K562 (cell line): ENCODE measurements at regions not wholly inside any gene's neighbourhood (a gene's known extent, or its start where the extent isn't known, plus 50 kb on each side); places are given as distances from the start of the nearest gene placed in this dataset.

ENCODE experiments used
- ATAC-seq: fragments of 200-7000 bp; cut with Tn5 transposase; 3 replicates; pipeline ENCODE4 v1.9.1; 2020; ENCODE audit warnings: moderate library complexity
- BruUV-seq: library from RNA; stranded (reverse); fragments of 400-500 nt; replicated peaks from 2 replicates; lab custom pipeline; 2021; lab: Mats Ljungman, UMichigan
- CTCF ChIA-PET: fragments of 300-600 bp; formaldehyde crosslinking; extraction: SDS; loops from one replicate; lab custom pipeline; 2021; ENCODE audit warnings: low intra/inter-chr PET ratio; lab: Yijun Ruan, JAX
- POLR2A ChIA-PET: fragments of 300-600, 350-650 bp; sonication (Branson Sonifier 250); formaldehyde crosslinking; extraction: SDS; loops from one replicate; lab custom pipeline; 2021; ENCODE audit warnings: antibody characterized with exemption, inconsistent platforms; lab: Yijun Ruan, JAX
- DNase-seq, 4 experiments: peaks; one replicate each; pipeline versions ENCODE4 v3.0.0 to v3.0.0-alpha.2; 2011 to 2018; ENCODE audit warnings: low spot score in 3 of 4, mixed read lengths in 3 of 4; ENCODE audit errors: extremely low read depth in 1 of 4
- FAIRE-seq: peaks from 2 replicates; lab custom pipeline; 2011; peaks lifted over from hg19 to GRCh38; lab: Jason Lieb, UNC
- H2AFZ ChIP-seq: 2 replicates; pipeline ENCODE4 v1.6.0; 2011; ENCODE audit warnings: low read depth, low read length, control low read depth, inconsistent platforms
- H3K27ac ChIP-seq: fragments of 200-600 bp; 3 replicates; pipeline ENCODE4 v1.8.0; 2011; ENCODE audit warnings: low read depth, mild to moderate bottlenecking, control low read depth, inconsistent platforms, low read length, moderate library complexity, mixed read lengths; ENCODE audit errors: extremely low read depth
- H3K27me3 ChIP-seq, 2 experiments: fragments of 300-600 bp in 1 of 2; 2 replicates in 1 of 2; 3 replicates in 1 of 2; pipeline versions ENCODE4 v1.6.0 to v1.8.0; 2011; ENCODE audit warnings: inconsistent platforms in 2 of 2, low read length in 2 of 2, mild to moderate bottlenecking in 1 of 2, mixed read lengths in 1 of 2, moderate library complexity in 1 of 2; ENCODE audit not compliant: control insufficient read depth in 2 of 2, insufficient read depth in 2 of 2
- H3K36me3 ChIP-seq: fragments of 300-600 bp; 3 replicates; pipeline ENCODE4 v1.8.0; 2011; ENCODE audit warnings: mild to moderate bottlenecking, low read length, inconsistent platforms; ENCODE audit not compliant: control insufficient read depth, insufficient read depth
- H3K4me1 ChIP-seq, 2 experiments: fragments of 200-600 bp in 1 of 2; replicated peaks in 1 of 2; 2 replicates in 1 of 2; 3 replicates in 1 of 2; pipeline versions ENCODE4 v1.5.1 to v1.8.0; 2011; ENCODE audit warnings: inconsistent platforms in 2 of 2, low read length in 2 of 2, mild to moderate bottlenecking in 1 of 2, mixed read lengths in 1 of 2, moderate library complexity in 1 of 2; ENCODE audit not compliant: control insufficient read depth in 2 of 2, insufficient read depth in 2 of 2
- H3K4me2 ChIP-seq: 2 replicates; pipeline ENCODE4 v1.6.1; 2011; ENCODE audit warnings: low read length, control low read depth, inconsistent platforms, mixed read lengths; ENCODE audit not compliant: insufficient read depth
- H3K4me3 ChIP-seq: fragments of 200-600 bp; sonication (generic), shearing (Covaris generic); 2 replicates; pipeline ENCODE4 v1.5.1; 2016; ENCODE audit warnings: control low read depth, inconsistent platforms
- H3K79me2 ChIP-seq: fragments of 200-600 bp; 3 replicates; pipeline ENCODE4 v1.8.0; 2011; ENCODE audit warnings: low read length, inconsistent platforms; ENCODE audit not compliant: control insufficient read depth, insufficient read depth
- H3K9ac ChIP-seq, 2 experiments: 2 replicates each; pipeline versions ENCODE4 v1.6.0 to v1.6.1; 2011; ENCODE audit warnings: low read depth in 2 of 2, low read length in 2 of 2, control low read depth in 1 of 2, inconsistent platforms in 1 of 2, mild to moderate bottlenecking in 1 of 2, mixed read lengths in 1 of 2; ENCODE audit not compliant: insufficient read depth in 1 of 2
- H3K9me1 ChIP-seq: one replicate; pipeline ENCODE4 v1.6.0; 2011; ENCODE audit warnings: inconsistent platforms, mild to moderate bottlenecking, low read length, moderate library complexity; ENCODE audit not compliant: control insufficient read depth, insufficient read depth
- H3K9me3 ChIP-seq: replicated peaks from 2 replicates; pipeline ENCODE4 v1.5.1; 2011; ENCODE audit warnings: low read depth, low read length, inconsistent platforms; ENCODE audit not compliant: control insufficient read depth, insufficient read depth
- H4K20me1 ChIP-seq: replicated peaks from 2 replicates; pipeline ENCODE4 v1.6.1; 2011; ENCODE audit warnings: low read length, inconsistent platforms, mixed read lengths; ENCODE audit not compliant: control insufficient read depth, insufficient read depth
- BRD4 ChIP-seq: fragments of 200-600 bp; sonication (generic); IDR thresholded peaks from 2 replicates; pipeline ENCODE4 v1.6.1; 2017; ENCODE audit warnings: inconsistent platforms
- CHCHD3 ChIP-seq: fragments of 250-450 bp; sonication (Bioruptor Pico); IDR thresholded peaks from 2 replicates; pipeline ENCODE4 v2.1.2; 2022; ENCODE audit warnings: mild to moderate bottlenecking
- CXXC5 ChIP-seq: fragments of 250-450 bp; sonication (Bioruptor Pico); IDR thresholded peaks from 2 replicates; pipeline ENCODE4 v1.8.0; 2022; ENCODE audit warnings: inconsistent platforms, mild to moderate bottlenecking, moderate library complexity
- ESRRB ChIP-seq: fragments of 250-450 bp; sonication (Bioruptor Pico); IDR thresholded peaks from 2 replicates; pipeline ENCODE4 v1.5.0; 2020; ENCODE audit warnings: mild to moderate bottlenecking, moderate library complexity, borderline replicate concordance
- NR2F6 ChIP-seq: fragments of 450-650 bp; formaldehyde crosslinking; IDR thresholded peaks from 2 replicates; pipeline ENCODE4 v1.4.0; 2020; ENCODE audit warnings: mild to moderate bottlenecking
- SNRNP70 ChIP-seq: fragments of 200-400 bp; formaldehyde crosslinking; optimal IDR thresholded peaks from 2 replicates; pipeline ENCODE3; 2017; ENCODE audit warnings: low read depth, low read length
- ZNF124 ChIP-seq: sonication (generic); formaldehyde crosslinking; IDR thresholded peaks from 2 replicates; pipeline ENCODE4 v1.8.1; 2022; ENCODE audit warnings: missing genetic modification reagents
- ZNF212 ChIP-seq: fragments of 450-650 bp; formaldehyde crosslinking; IDR thresholded peaks from 2 replicates; pipeline ENCODE4 v1.4.0; 2020; ENCODE audit warnings: mild to moderate bottlenecking
- WGBS: fragments of 100-300 bp; shearing (Covaris generic); methylation state at CpG from one replicate; pipeline ENCODE4 v1.1.6; 2016; ENCODE audit warnings: low coverage, mixed read lengths; ENCODE audit not compliant: insufficient coverage; ENCODE audit errors: missing lambda C conversion rate; 5-methylcytosine and 5-hydroxymethylcytosine counted together
- in situ Hi-C: fragments of 300-500 bp; cut with MboI; formaldehyde crosslinking; loops from 4 replicates; pipeline ENCODE4 v1.15.0; 2018; ENCODE audit warnings: inconsistent platforms, mixed read lengths
- intact Hi-C: fragments of 100-400 bp; cut with micrococcal nuclease; formaldehyde crosslinking; loops from 2 replicates; pipeline ENCODE4 v1.14.2; 2022
- TF ChIP-seq, protein P1 (sequence below): fragments of 450-650 bp; IDR thresholded peaks from 2 replicates; pipeline ENCODE4 v1.6.1; 2018; ENCODE audit warnings: mild to moderate bottlenecking, low read depth; ENCODE audit not compliant: partially characterized antibody
- TF ChIP-seq, protein P2 (sequence below): fragments of 250-450 bp; sonication (Bioruptor Pico); IDR thresholded peaks from 2 replicates; pipeline ENCODE4 v1.5.0; 2020; ENCODE audit warnings: mild to moderate bottlenecking

DNA sequence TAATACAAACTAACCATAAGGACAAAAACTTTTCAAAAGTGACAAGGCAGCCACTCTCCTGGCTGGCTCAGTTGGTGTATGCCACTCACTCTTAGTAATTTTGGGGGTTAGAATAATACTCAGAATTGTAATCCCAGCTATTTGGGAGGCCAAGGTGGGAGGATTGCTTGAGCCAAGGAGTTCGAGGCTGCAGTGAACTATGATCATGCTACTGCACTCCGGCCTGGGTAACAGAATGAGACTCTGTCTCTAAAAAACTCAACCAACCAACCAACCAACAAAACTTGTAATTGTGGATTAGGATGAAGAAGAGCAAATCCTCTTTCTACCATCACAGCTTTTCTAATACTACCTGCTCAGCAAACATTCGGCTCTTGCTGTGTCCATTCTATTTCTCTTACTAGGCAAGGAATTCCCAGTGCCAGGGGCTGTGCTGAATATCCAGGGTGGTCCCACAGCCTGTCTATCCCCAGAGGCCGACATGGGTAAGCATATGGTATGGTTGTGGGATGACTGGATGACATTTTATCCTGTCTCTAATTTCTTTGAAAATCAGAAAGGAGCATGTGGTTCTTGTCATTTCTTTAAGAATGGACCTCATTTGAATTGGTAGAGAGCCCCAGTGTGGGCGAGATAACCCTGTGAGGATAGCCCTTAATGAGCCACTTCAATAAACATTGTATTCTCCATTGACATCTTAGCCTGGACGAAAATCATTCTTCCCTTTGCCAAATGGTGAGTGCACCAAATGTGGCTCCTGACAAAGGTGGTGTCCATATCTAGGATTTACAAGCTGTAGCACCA is 220.1 kb downstream of the MYCN start:
- H3K4me1 ChIP-seq, result no peaks in the 10 kb centered on the region
- H2AFZ ChIP-seq, result no peak overlapping the region
- TF ChIP-seq ZNF212, result no peak
- TF ChIP-seq, protein P1, sequence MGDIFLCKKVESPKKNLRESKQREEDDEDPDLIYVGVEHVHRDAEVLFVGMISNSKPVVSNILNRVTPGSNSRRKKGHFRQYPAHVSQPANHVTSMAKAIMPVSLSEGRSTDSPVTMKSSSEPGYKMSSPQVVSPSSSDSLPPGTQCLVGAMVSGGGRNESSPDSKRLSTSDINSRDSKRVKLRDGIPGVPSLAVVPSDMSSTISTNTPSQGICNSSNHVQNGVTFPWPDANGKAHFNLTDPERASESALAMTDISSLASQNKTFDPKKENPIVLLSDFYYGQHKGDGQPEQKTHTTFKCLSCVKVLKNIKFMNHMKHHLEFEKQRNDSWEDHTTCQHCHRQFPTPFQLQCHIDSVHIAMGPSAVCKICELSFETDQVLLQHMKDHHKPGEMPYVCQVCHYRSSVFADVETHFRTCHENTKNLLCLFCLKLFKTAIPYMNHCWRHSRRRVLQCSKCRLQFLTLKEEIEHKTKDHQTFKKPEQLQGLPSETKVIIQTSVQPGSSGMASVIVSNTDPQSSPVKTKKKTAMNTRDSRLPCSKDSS, result no peak
- no peak for TF ChIP-seq ESRRB
- TF ChIP-seq, protein P2, sequence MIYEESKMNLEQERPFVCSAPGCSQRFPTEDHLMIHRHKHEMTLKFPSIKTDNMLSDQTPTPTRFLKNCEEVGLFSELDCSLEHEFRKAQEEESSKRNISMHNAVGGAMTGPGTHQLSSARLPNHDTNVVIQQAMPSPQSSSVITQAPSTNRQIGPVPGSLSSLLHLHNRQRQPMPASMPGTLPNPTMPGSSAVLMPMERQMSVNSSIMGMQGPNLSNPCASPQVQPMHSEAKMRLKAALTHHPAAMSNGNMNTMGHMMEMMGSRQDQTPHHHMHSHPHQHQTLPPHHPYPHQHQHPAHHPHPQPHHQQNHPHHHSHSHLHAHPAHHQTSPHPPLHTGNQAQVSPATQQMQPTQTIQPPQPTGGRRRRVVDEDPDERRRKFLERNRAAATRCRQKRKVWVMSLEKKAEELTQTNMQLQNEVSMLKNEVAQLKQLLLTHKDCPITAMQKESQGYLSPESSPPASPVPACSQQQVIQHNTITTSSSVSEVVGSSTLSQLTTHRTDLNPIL, result no peak
- no peak for TF ChIP-seq SNRNP70
- TF ChIP-seq CHCHD3 (CRISPR knock-in tag), result no peak
- TF ChIP-seq CXXC5, result no peak
- no peak for TF ChIP-seq NR2F6
- no peak for TF ChIP-seq ZNF124 (CRISPR knock-in tag)
- no peak for TF ChIP-seq BRD4
- ChIA-PET CTCF (no interaction called here), POLR2A (interaction anchor here (0.6 kb wide), 1 partner anchor 49 kb away, joined by 3 read pairs; no protein-coding TSS in a partner anchor)
- H3K4me2 ChIP-seq, result no peak overlapping the region
- H3K27me3 ChIP-seq, result no peaks in the 10 kb centered on the region; a peak in 1 of 5 replicates
- 0% methylated on average over 6 of the region's 6 CpGs for WGBS
- no peaks in the 10 kb centered on the region for H3K79me2 ChIP-seq
- no TSS peak for BruUV-seq
- H3K4me3 ChIP-seq, result no peak overlapping the region
- no peak overlapping the region for H3K9ac ChIP-seq
- no peak for DNase-seq
- no peaks in the 10 kb centered on the region; the same call in 1 of the 2 replicates for H4K20me1 ChIP-seq
- H3K9me1 ChIP-seq, result no peaks in the 10 kb centered on the region
- no peak for ATAC-seq
- no peak for FAIRE-seq
- H3K9me3 ChIP-seq, result no peaks in the 10 kb centered on the region
- in situ Hi-C loops, result no loop called here
- no peak overlapping the region for H3K27ac ChIP-seq
- intact Hi-C loops, result no loop called here
- H3K36me3 ChIP-seq, result no peaks in the 10 kb centered on the region
